Activated naive CD8-positive, alpha-beta T cell treated with anti-CD3 and anti-CD28 coated beads for 36 hours (primary cell): ENCODE measurements at regions not wholly inside any gene's neighbourhood (a gene's known extent, or its start where the extent isn't known, plus 50 kb on each side); places are given as distances from the start of the nearest gene placed in this dataset.
"Not testable (repeated sequence)": the region's sequence is repeated elsewhere in the genome, so short reads cannot be mapped to it uniquely, and the experiment has no call there.

Experiments used
- DNase-seq: peaks from one replicate; pipeline ENCODE4 v3.0.0; 2021
- H3K27ac Mint-ChIP-seq: one replicate; pipeline ENCODE4 v1.8.0; 2022; ENCODE audit warnings: mild to moderate bottlenecking, moderate library complexity, mixed read lengths
- H3K27me3 Mint-ChIP-seq: one replicate; pipeline ENCODE4 v1.8.0; 2022; ENCODE audit warnings: mild to moderate bottlenecking, mixed read lengths
- H3K36me3 Mint-ChIP-seq: one replicate; pipeline ENCODE4 v1.8.0; 2021; ENCODE audit warnings: mild to moderate bottlenecking, mixed read lengths
- H3K4me1 Mint-ChIP-seq: one replicate; pipeline ENCODE4 v1.8.0; 2021; ENCODE audit warnings: mixed read lengths
- H3K4me3 Mint-ChIP-seq: one replicate; pipeline ENCODE4 v1.8.0; 2022; ENCODE audit warnings: mild to moderate bottlenecking, moderate library complexity, mixed read lengths
- H3K9me3 Mint-ChIP-seq: one replicate; pipeline ENCODE4 v1.8.0; 2022; ENCODE audit warnings: mixed read lengths

DNA sequence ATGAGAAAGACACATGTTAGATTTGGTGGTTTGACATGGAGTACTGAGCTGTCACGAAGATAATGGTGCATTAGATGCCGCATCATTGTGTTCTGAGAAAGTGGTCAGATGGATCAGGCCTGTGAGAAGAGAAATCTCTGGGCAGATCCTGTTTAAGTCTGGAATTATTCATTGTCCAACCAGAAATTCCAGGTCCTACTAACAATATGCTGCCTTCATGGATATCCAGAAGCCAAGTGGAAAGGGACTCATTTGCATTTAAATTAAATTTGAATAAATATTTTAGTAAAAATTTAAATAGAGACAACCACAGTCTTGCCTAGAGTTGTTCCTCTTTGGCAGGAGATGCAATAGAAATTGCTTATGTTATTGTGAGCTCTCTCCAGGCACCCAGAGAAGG, 330.5 kb upstream of the TMEM132C start:
- Mint-ChIP-seq H3K4me1 (no peaks in the 10 kb centered on the region), H3K36me3 (no peaks in the 10 kb centered on the region), H3K4me3 (no peak overlapping the region), H3K27me3 (no peaks in the 10 kb centered on the region), H3K9me3 (peaks cover 2% of the 10 kb centered on the region), H3K27ac (no peak overlapping the region)
- DNase-seq, result no peak

DNA sequence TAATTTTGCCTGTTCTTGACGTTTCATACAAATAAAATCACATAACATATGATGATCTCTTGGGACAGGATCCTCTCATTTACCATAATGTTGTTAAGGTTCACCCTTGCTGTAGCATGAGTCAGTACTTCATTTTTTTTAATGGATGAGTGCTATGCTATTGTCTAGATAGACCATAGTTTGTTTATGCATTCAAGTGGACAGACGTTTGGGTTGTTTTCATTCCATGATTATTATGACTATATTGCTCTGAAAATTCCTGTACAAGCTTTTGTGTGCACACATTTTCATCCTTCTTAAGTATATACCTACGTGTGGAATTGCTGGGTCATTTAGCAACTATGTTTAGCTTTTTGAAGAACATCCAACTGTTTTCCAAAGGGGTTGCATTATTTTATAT, 325.6 kb upstream of the TMEM132C start:
- no peak for DNase-seq
- no peaks in the 10 kb centered on the region for H3K4me1 Mint-ChIP-seq
- no peak overlapping the region for H3K4me3 Mint-ChIP-seq
- no peaks in the 10 kb centered on the region for H3K36me3 Mint-ChIP-seq
- H3K9me3 Mint-ChIP-seq, result peaks cover 4% of the 10 kb centered on the region
- H3K27ac Mint-ChIP-seq, result no peak overlapping the region
- H3K27me3 Mint-ChIP-seq, result no peaks in the 10 kb centered on the region

DNA sequence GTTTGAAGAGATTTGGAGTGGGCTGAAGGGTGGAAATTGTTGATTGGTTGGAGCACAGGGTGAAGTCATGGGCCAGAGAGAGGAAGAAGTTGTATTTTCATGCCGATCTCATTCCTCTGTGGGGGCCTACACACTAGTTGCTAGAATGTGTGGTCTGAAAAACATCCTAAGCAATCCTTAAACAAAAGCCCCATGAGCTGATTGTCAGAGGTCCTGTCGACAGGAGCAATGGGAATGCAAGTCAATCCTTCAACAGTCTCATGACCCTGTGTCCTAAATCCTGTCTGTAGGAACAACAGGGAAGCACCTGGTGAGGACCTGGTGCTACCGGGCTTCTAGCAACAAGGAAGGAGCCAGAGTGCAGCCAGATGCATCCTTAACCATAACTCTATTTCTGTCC, 324.0 kb upstream of the TMEM132C start:
- Mint-ChIP-seq H3K4me3 (no peak overlapping the region), H3K27me3 (no peaks in the 10 kb centered on the region), H3K9me3 (peaks cover 2% of the 10 kb centered on the region), H3K27ac (no peak overlapping the region), H3K36me3 (no peaks in the 10 kb centered on the region), H3K4me1 (no peaks in the 10 kb centered on the region)
- no peak for DNase-seq

- H3K27ac Mint-ChIP-seq, result no peak overlapping the region
- no peak overlapping the region for H3K4me3 Mint-ChIP-seq
- no peaks in the 10 kb centered on the region for H3K4me1 Mint-ChIP-seq
- no peak for DNase-seq
- H3K9me3 Mint-ChIP-seq, result peaks cover 2% of the 10 kb centered on the region
- H3K27me3 Mint-ChIP-seq, result no peaks in the 10 kb centered on the region
- no peaks in the 10 kb centered on the region for H3K36me3 Mint-ChIP-seq
These were observed 323.3 kb upstream of the TMEM132C start for GRCh38 chr12:127943481-127944210.

- peaks cover 3% of the 10 kb centered on the region for H3K9me3 Mint-ChIP-seq
- H3K36me3 Mint-ChIP-seq, result no peaks in the 10 kb centered on the region
- DNase-seq, result no peak
- no peaks in the 10 kb centered on the region for H3K27me3 Mint-ChIP-seq
- no peak overlapping the region for H3K27ac Mint-ChIP-seq
- H3K4me1 Mint-ChIP-seq, result no peaks in the 10 kb centered on the region
- H3K4me3 Mint-ChIP-seq, result no peak overlapping the region
These were observed 322.6 kb upstream of the TMEM132C start for GRCh38 chr12:127944211-127944899.

GRCh38 chr12:127957001-127957660, 309.8 kb upstream of the TMEM132C start:
- Mint-ChIP-seq H3K4me3 (no peak overlapping the region), H3K27me3 (peaks cover 3% of the 10 kb centered on the region), H3K36me3 (no peaks in the 10 kb centered on the region), H3K27ac (no peak overlapping the region), H3K4me1 (no peaks in the 10 kb centered on the region), H3K9me3 (no peaks in the 10 kb centered on the region)
- no peak for DNase-seq

DNA sequence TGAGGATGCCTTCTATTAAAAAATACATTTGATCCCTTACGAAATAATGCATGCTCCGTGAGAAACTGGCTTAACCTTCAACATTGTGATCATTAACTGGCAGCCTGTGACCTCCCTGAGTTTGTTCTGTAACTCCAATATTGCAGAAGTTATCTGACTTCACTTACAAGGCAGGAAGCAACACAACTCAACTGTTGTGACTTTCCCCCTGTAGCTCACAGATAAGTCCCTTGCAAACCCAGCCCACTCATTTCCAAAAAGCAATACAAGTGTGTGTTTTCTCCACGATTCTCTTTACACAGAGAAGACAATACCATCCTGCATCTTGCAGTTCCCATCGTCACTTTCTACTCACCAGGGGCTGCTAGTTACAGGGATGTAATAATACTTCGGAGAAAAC, 304.7 kb upstream of the TMEM132C start:
- Mint-ChIP-seq H3K4me3 (no peak overlapping the region), H3K36me3 (no peaks in the 10 kb centered on the region), H3K4me1 (no peaks in the 10 kb centered on the region), H3K27ac (no peak overlapping the region), H3K27me3 (no peaks in the 10 kb centered on the region), H3K9me3 (peaks cover 12% of the 10 kb centered on the region)
- DNase-seq, result no peak

DNA sequence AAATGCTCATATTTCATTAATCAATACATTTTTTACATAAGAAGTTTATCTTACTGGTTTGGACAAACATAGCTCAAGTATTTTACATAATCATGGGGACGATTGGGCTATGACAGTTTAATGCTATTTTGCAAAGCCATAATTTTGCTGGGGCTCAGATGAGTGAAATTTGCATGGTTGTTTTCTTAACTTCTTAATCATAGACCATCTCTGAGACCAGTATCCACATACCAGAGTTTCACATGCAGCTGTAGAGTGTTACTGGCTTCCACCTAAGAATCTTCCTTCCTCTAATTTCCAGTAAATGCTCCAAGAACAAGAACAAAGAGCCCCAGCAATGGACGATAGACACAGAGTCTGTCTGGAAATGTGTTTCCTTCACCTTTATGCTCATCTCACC, 303.0 kb upstream of the TMEM132C start:
- peaks cover 15% of the 10 kb centered on the region for H3K9me3 Mint-ChIP-seq
- no peak for DNase-seq
- no peaks in the 10 kb centered on the region for H3K4me1 Mint-ChIP-seq
- H3K36me3 Mint-ChIP-seq, result no peaks in the 10 kb centered on the region
- no peak overlapping the region for H3K27ac Mint-ChIP-seq
- no peak overlapping the region for H3K4me3 Mint-ChIP-seq
- H3K27me3 Mint-ChIP-seq, result no peaks in the 10 kb centered on the region

DNA sequence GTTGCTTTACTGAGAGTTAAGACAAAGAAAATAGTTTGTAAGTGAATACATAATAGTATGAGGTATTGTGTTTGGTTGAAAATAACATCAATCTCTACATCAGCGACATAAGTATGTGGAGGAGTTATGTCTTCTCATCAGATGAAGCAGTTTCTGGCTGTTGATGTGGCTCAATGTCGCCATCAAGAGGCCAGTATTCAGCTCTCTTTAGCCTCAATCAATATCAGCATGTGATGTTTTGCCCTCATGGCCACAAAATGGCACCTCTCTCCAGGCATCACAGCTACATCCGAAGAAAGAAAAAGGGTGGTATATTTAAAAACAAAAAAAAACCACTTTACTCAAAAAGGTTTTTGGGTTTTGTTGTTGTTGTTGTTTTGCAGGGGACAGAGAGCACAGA, 302.3 kb upstream of the TMEM132C start:
- Mint-ChIP-seq H3K4me1 (no peaks in the 10 kb centered on the region), H3K4me3 (no peak overlapping the region), H3K9me3 (peaks cover 15% of the 10 kb centered on the region), H3K27ac (no peak overlapping the region), H3K36me3 (no peaks in the 10 kb centered on the region), H3K27me3 (no peaks in the 10 kb centered on the region)
- no peak for DNase-seq

DNA sequence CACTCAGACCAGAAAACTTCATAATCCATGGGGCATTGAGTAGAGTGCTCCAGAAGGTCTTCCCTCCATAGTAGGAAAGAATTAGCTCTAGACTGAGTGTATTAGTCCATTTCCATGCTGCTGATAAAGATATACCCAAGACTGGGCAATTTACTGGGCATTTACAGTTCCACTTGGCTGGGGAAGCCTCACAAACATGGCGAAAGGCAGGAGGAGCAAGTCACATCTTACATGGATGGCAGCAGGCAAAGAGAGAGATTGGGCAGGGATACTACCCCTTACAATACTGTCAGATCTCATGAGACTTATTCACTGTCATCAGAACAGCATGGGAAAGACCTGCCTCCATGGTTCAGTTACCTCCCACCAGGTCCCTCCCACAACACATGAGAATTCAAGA, 300.6 kb upstream of the TMEM132C start:
- H3K4me3 Mint-ChIP-seq, result no peak overlapping the region
- H3K27ac Mint-ChIP-seq, result no peak overlapping the region
- no peaks in the 10 kb centered on the region for H3K36me3 Mint-ChIP-seq
- H3K27me3 Mint-ChIP-seq, result no peaks in the 10 kb centered on the region
- no peaks in the 10 kb centered on the region for H3K4me1 Mint-ChIP-seq
- H3K9me3 Mint-ChIP-seq, result peaks cover 15% of the 10 kb centered on the region
- DNase-seq, result no peak

GRCh38 chr12:127970491-127970890, 296.5 kb upstream of the TMEM132C start:
- peaks cover 21% of the 10 kb centered on the region for H3K9me3 Mint-ChIP-seq
- DNase-seq, result no peak
- no peaks in the 10 kb centered on the region for H3K4me1 Mint-ChIP-seq
- H3K4me3 Mint-ChIP-seq, result no peak overlapping the region
- H3K36me3 Mint-ChIP-seq, result no peaks in the 10 kb centered on the region
- no peak overlapping the region for H3K27ac Mint-ChIP-seq
- no peaks in the 10 kb centered on the region for H3K27me3 Mint-ChIP-seq

DNA sequence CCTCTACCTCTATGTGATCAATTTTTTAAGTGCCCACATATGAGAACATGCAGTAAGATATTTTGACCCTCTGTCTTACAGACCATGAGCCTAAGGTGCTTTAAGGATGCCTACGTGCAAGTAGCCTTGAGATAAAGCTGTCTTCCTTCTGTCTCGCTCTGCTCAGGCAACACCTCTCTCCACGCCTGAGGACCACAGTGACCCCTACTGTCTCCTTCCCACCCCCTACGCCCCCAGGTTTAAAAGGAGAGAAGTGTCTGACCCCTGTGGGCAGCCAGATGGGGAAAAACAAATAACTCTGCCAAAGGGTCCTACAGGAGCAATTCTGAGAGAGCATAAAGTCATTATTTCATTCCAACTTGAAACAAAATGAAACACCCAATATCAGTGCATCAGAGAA, 286.4 kb upstream of the TMEM132C start:
- no peaks in the 10 kb centered on the region for H3K4me1 Mint-ChIP-seq
- H3K4me3 Mint-ChIP-seq, result no peak overlapping the region
- no peaks in the 10 kb centered on the region for H3K27me3 Mint-ChIP-seq
- no peak for DNase-seq
- H3K9me3 Mint-ChIP-seq, result peaks cover 7% of the 10 kb centered on the region
- no peak overlapping the region for H3K27ac Mint-ChIP-seq
- H3K36me3 Mint-ChIP-seq, result no peaks in the 10 kb centered on the region

DNA sequence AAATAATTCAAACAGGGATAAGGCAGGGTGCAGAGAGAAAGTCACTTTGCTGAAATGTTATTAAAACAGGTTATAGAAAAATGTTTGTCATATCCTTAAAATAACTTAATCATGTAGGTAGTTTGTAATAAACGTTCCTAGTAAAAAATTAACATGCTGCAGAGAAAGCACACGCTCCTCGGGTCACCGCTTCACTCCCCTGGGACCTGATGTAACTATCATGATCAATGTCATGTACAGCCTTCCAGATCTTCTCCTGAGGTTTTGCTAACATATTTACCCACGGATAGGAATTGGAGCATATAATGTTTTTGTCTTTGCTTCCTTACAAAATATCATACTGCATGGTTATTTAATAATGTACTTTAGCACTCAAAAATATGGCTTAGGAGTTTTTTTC, 285.1 kb upstream of the TMEM132C start:
- H3K27me3 Mint-ChIP-seq, result no peaks in the 10 kb centered on the region
- no peaks in the 10 kb centered on the region for H3K36me3 Mint-ChIP-seq
- no peak overlapping the region for H3K27ac Mint-ChIP-seq
- H3K4me3 Mint-ChIP-seq, result no peak overlapping the region
- no peak for DNase-seq
- H3K9me3 Mint-ChIP-seq, result peaks cover 4% of the 10 kb centered on the region
- no peaks in the 10 kb centered on the region for H3K4me1 Mint-ChIP-seq

- not testable (repeated sequence) for DNase-seq, H3K27me3 Mint-ChIP-seq, H3K9me3 Mint-ChIP-seq, H3K27ac Mint-ChIP-seq, H3K36me3 Mint-ChIP-seq, H3K4me1 Mint-ChIP-seq, H3K4me3 Mint-ChIP-seq
These were observed 283.7 kb upstream of the TMEM132C start for GRCh38 chr12:127983213-127983791.

DNA sequence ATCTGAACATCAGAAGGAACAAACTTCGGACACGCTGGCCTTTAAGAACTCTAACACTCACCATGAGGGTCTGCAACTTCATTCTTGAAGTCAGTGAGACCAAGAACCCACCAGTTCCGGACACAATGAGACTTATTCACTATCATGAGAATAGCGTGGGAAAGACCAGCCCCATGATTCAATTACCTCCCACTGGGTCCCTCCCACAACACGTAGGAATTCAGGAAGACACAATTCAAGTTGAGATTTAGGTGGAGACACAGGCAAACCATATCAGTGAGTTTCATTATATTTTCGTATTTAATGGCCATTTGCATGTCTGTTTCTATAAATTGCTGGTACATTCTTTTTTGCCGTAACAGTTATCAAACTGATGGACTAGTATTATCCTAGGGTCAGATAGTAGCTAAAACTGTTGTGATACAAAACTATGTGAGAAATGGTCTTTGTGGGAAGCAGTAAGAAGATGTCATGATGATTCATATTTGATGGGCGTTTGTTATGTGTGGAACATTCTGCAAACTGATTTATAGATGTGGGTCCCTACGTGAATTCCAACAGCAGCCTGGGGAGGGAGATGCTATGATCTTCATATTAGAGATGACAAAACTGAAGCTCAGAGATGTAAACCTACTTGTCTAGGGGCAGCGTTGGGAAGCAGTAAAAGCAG, 282.4 kb upstream of the TMEM132C start:
- Mint-ChIP-seq H3K36me3 (no peaks in the 10 kb centered on the region), H3K4me3 (no peak overlapping the region), H3K9me3 (peaks cover 4% of the 10 kb centered on the region), H3K27ac (no peak overlapping the region), H3K4me1 (no peaks in the 10 kb centered on the region), H3K27me3 (no peaks in the 10 kb centered on the region)
- no peak for DNase-seq
